Astrocyte of the hippocampus (primary cell): ENCODE measurements at regions not wholly inside any gene's neighbourhood (a gene's known extent, or its start where the extent isn't known, plus 50 kb on each side); places are given as distances from the start of the nearest gene placed in this dataset.
A peak's percentile ranks its signal among the peaks of the same experiment; 100 is the strongest.
"Not testable (repeated sequence)": the region's sequence is repeated elsewhere in the genome, so short reads cannot be mapped to it uniquely, and the experiment has no call there.

Experiments
- DNase-seq: peaks from one replicate; pipeline ENCODE4 v3.0.0; 2011; ENCODE audit warnings: low read depth, low spot score

DNA sequence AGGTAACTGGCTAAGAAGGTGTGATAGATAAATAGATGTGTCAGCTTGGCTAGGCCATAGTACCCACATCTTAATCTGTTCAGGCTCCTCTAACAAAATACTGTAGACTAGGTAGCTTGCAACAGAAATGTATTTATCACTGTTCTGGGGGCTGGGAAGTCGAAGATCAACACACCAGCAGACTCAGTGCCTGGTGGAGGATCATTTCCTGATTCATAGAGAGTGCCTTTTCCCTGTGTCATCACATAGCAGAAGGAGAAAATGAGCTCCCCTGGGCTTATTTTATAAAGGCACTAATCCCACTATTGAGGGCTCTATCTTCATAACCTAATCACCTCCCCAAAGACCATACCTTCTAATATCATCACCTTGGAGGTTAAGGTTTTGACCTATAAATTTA, 532.7 kb upstream of the OLFM3 start:
- no peak for DNase-seq

DNA sequence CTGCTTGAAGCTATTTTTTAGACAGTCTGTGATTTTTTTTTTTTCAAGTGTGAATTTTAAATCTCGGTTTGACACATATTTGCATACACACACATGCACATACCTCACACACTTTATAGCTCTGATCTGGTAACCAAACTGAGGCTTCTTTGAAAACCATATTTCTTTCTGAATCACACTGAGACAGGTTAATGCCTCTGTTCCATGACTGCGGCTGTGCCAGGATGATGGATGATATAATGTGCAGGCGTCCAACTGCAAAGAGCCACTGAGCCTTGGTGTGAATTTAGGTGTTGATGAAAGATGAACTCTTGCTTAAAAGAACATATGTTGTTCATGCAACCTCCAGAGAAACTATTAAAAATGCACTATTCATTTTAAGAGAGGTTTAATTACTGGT, 504.0 kb upstream of the OLFM3 start:
- DNase-seq, result no peak

DNA sequence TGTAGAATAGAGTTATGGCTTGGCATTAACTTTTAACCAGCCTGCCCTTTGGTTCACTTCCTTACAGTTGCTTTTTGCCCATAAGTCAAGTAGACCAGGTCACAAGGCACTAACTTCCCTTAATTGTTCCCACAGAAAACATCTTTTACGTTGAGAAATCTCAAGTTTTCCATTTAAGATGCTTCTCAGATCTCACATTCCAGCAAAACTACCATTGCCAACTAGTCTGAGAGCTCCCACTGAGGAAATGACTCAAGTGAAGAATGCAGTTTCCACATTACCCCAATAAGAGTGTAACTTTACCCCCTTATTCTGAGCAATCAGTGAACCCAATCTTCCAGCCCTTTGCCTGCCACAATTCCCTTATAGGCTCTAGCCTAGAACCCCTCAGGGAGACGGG, 502.2 kb upstream of the OLFM3 start:
- DNase-seq, result no peak

DNA sequence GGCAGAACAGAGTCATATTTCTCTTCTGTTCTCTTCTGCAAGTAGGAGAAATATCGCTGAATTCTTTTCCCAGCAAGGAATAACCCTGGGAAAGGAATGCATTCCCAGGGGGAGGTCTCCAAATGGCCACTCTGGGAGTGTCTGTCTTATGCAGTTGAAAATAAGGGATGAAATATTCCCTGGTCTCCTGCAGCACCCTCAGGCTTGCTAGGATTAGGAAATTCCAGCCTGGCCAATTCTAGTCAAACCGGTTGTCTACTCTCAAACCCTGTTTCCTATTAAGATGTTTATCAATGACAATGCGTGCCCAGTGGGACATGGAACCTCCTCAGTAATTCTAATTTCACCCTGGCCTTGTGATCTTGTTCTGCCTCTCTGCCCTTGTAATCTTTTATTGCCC, 501.1 kb upstream of the OLFM3 start:
- DNase-seq, result peak; percentile 0

DNA sequence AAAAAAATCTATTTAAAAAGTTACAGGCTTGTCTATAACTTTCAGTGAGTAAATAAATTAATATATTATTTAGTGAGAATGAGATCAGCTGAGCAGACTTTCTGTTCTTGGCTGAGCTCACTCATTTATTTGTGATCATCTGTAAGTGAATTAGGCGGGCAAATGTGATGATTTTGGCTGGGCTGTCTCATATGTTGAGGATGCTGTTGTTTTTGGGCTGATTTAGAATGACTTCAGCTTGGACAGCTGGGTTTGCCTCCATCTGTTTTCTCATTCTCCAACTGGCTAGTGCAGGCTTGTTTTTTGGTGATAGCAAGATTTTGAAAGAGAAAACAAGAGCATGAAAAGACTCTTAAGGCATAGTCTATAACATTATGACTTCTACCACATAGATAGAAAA, 475.8 kb upstream of the OLFM3 start:
- no peak for DNase-seq

DNA sequence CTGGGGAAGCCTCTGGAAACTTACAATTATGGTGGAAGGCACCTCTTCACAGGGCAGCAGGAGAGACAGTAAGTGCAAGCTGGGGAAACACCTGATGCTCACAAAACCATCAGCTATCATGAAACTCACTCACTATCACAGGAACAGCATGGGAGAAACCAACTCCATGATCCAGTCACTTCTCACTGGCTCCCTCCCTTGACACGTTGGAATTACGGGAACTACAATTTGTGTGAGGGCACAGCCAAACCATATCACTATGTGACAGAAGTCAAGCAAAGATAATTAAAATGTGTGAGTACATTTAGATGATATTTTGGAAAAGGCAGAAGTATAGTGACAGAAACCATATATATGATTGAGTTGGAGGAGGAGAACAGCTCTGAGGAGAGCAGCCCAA, 474.0 kb upstream of the OLFM3 start:
- no peak for DNase-seq

DNA sequence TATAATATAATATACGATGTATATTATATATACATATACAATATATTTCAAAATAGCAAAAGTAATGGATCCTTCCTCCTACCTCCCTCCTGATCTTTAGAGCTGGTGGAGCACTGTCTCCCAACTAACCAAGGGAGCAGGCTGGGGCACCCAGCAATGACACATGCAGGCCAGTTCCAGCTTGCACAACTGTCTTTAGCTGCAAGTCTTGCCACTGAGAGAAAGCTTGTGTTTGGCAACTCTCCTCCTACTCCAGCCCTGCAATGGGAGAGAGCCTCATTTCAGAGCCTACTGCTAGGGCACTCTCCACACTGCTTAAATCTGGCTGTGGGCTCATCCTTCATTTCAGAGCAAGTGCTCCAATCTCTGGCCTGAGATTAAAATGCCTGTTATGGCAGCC, 469.8 kb upstream of the OLFM3 start:
- DNase-seq, result no peak

DNA sequence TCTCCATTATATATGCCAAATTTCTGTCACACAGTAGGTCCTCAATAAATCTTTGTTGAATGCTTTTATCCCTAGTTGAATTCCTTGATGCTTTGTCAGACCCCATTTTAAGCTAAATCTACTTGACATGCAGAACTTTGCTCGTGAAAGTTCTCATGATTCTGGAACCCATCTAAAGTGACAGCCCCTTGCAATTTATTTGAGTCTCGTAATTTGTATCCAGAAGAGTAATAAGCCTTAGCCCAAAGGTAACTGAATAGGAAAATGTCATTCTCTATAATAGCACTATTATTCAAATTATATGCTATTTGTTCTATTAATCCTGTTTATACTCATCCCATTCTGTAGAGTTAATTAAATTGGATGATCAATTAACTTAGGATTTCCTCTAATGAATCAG, 466.6 kb upstream of the OLFM3 start:
- no peak for DNase-seq

DNA sequence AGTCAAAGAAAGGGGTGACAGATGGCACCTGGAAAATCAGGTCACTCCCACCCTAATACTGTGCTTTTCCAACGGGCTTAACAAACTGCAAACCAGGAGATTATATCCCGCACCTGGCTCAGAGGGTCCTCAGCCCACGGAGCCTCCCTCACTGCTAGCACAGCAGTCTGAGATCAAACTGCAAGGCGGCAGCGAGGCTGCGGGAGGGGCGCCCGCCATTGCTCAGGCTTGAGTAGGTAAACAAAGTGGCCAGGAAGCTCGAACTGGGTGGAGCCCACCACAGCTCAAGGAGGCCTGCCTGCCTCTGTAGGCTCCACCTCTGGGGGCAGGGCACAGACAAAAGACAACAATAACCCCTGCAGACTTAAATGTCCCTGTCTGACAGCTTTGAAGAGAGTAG, 445.6 kb upstream of the OLFM3 start:
- DNase-seq, result not testable (repeated sequence)

DNA sequence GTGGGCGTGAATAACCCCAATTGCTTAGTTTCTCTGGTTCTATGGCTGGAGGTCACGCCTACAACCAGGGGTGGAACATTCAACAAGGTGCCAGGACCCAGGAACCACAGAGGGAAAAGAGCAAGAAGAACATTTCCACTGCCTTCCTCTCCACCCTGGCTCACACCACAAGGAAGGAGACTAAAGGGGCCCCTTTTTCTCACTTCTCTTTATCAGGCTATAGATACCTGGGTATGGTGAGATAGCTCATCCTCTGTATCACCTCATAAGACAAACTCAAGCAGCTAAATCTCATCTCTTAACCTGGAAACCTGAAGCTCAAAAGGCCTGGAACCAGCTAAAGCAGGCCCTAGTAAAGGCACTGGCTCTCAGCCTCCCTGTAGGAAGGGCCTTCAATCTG, 438.8 kb upstream of the OLFM3 start:
- DNase-seq, result no peak

DNA sequence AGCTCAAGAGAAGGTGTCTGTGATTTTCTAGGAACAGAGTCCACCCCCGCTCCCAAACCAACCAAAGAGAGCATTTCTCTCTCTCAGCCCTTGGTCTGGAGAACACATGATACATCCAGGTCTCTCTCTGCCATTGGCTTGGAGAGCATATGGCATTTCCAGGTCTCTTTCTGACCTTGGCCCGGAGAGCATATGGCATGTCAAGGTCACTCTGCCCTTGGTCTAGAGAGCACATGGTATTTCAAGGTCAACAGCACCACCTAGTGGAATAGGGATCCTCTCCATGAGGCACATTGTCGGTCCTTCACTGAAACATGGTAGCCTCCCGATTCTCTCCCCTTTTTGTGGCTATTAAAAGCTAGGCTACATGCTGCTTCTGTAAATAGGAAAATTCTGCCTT, 437.7 kb upstream of the OLFM3 start:
- peak; percentile 2 for DNase-seq

DNA sequence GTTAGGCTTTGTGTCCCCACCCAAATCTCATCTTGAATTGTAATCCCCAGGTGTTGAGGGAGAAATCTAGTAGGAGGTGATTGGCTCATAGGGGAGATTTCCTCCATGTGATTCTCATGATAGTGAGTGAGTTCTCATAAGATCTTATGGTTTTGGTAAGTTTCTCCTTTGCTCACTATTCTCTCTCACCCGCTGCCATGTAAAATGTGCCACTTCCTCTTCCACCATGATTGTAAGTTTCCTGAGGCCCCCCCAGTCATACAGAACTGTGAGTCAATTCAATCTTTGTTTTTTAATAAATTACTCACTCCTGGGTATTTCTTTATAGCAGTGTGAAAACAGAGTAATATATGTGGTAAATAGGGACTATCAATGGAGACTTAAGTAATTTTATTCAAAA, 434.5 kb upstream of the OLFM3 start:
- DNase-seq, result no peak

DNA sequence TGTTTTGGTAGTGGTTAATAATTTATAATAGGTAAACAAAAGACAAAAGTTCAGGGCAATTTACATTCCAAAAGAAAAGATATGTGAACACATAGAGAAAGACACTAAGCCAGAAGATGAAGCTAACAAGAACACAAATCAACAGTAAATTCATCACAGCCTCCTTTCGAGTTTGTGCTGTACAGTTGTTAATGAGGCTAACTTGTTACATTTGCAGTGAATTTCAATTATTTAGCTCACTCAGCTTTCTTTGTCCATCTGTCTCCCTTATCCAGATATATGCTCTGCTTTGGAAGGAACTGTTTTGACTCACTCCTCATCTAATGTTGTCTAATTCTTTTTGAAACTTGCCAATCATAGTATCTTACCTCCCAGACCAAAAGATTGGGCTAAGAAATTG, 423.3 kb upstream of the OLFM3 start:
- DNase-seq, result no peak
